OCI-LY1 (cell line): ENCODE measurements at regions not wholly inside any gene's neighbourhood (a gene's known extent, or its start where the extent isn't known, plus 50 kb on each side); places are given as distances from the start of the nearest gene placed in this dataset.

Experiments used
- H2AFZ ChIP-seq: fragments of 200-600 bp; sonication (generic), shearing (Covaris generic); 2 replicates; pipeline ENCODE4 v1.6.0; 2014; ENCODE audit warnings: antibody characterized with exemption, mild to moderate bottlenecking, low read length
- H3F3A ChIP-seq: fragments of 200-600 bp; sonication (generic), shearing (Covaris generic); 2 replicates; pipeline ENCODE4 v1.6.0; 2014; ENCODE audit warnings: mild to moderate bottlenecking, antibody characterized with exemption, low read length, moderate library complexity; ENCODE audit not compliant: insufficient read depth
- H3K27ac ChIP-seq: fragments of 200-600 bp; sonication (generic); 2 replicates; pipeline ENCODE4 v1.5.1; 2014; ENCODE audit warnings: low read length, mixed run types, mild to moderate bottlenecking, low read depth; ENCODE audit not compliant: poor library complexity, severe bottlenecking
- H3K27me3 ChIP-seq: fragments of 200-600 bp; sonication (generic); 2 replicates; pipeline ENCODE4 v1.6.0; 2014; ENCODE audit warnings: antibody characterized with exemption, mild to moderate bottlenecking, low read length, moderate library complexity; ENCODE audit not compliant: insufficient read depth
- H3K36me3 ChIP-seq: fragments of 200-600 bp; sonication (generic); 2 replicates; pipeline ENCODE4 v1.6.1; 2014; ENCODE audit warnings: mild to moderate bottlenecking, antibody characterized with exemption, low read length, moderate library complexity, mixed read lengths; ENCODE audit not compliant: insufficient read depth
- H3K4me1 ChIP-seq: fragments of 200-600 bp; sonication (generic); 2 replicates; pipeline ENCODE4 v1.5.1; 2014; ENCODE audit warnings: mild to moderate bottlenecking, low read length, moderate library complexity; ENCODE audit not compliant: insufficient read depth, severe bottlenecking
- H3K4me2 ChIP-seq: fragments of 200-600 bp; sonication (generic), shearing (Covaris generic); 2 replicates; pipeline ENCODE4 v1.6.1; 2014; ENCODE audit warnings: low read length
- H3K4me3 ChIP-seq: fragments of 200-600 bp; sonication (generic); 2 replicates; pipeline ENCODE4 v1.5.1; 2014; ENCODE audit warnings: low read length, low read depth, mild to moderate bottlenecking, mixed read lengths; ENCODE audit not compliant: poor library complexity, severe bottlenecking
- H3K79me2 ChIP-seq: fragments of 200-600 bp; shearing (Covaris generic); 2 replicates; pipeline ENCODE4 v1.6.1; 2016; ENCODE audit warnings: mixed run types, low read length, mixed read lengths; ENCODE audit not compliant: insufficient read depth
- H3K9ac ChIP-seq: fragments of 200-600 bp; sonication (generic), shearing (Covaris generic); 2 replicates; pipeline ENCODE4 v1.6.1; 2014; ENCODE audit warnings: mild to moderate bottlenecking, low read length, mixed read lengths
- H3K9me2 ChIP-seq: fragments of 200-600 bp; sonication (generic), shearing (Covaris generic); 2 replicates; pipeline ENCODE4 v1.6.1; 2014; ENCODE audit warnings: low read depth, mild to moderate bottlenecking, low read length, mixed read lengths
- H3K9me3 ChIP-seq: fragments of 200-600 bp; shearing (Covaris generic); 2 replicates; pipeline ENCODE4 v1.6.1; 2014; ENCODE audit warnings: low read length, mixed read lengths
- H4K20me1 ChIP-seq: fragments of 200-600 bp; sonication (generic), shearing (Covaris generic); 2 replicates; pipeline ENCODE4 v1.6.0; 2016; ENCODE audit warnings: mild to moderate bottlenecking, low read length; ENCODE audit not compliant: insufficient read depth
- EZH2 ChIP-seq: fragments of 200-600 bp; sonication (generic), shearing (Covaris generic); IDR thresholded peaks from 2 replicates; pipeline ENCODE4 v1.8.0; 2017; ENCODE audit warnings: borderline replicate concordance, mixed run types, mild to moderate bottlenecking, antibody characterized with exemption, low read length, moderate library complexity, mixed read lengths
- TF ChIP-seq, protein P1 (sequence below): fragments of 200-600 bp; sonication (generic), shearing (Covaris generic); IDR thresholded peaks from 2 replicates; pipeline ENCODE4 v1.5.1; 2017; ENCODE audit warnings: mild to moderate bottlenecking, antibody characterized with exemption, low read length, moderate library complexity, mixed read lengths

DNA sequence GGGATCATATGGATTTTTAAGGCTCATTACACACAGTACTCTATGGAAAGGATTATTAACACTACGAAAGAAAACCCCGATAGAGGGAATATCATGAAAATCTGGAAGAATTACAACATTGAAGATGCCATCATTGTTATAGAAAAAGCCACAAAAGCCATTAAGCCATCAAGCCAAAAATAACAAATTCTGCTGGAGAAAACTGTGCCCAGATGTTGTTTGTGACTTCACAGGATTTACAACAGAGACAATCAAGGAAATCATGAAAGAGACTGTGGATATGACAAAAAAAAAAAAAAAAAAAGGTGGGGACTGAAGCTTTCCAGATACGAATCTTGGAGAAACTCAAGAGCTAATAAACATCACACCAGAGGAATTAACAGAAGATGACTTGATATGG is 433.8 kb upstream of the CDH6 start:
- Histone ChIP-seq H3K27me3 (no peaks in the 10 kb centered on the region), H3K27ac (no peak overlapping the region), H2AFZ (no peak overlapping the region), H3K4me1 (no peaks in the 10 kb centered on the region), H3K9me2 (no peaks in the 10 kb centered on the region), H3K9ac (no peak overlapping the region), H3K4me2 (no peak overlapping the region), H3K9me3 (no peaks in the 10 kb centered on the region), H3F3A (no peaks in the 10 kb centered on the region), H4K20me1 (no peaks in the 10 kb centered on the region), H3K79me2 (no peaks in the 10 kb centered on the region), H3K4me3 (no peak overlapping the region), H3K36me3 (no peaks in the 10 kb centered on the region)
- TF ChIP-seq EZH2: no peak
- TF ChIP-seq, protein P1, sequence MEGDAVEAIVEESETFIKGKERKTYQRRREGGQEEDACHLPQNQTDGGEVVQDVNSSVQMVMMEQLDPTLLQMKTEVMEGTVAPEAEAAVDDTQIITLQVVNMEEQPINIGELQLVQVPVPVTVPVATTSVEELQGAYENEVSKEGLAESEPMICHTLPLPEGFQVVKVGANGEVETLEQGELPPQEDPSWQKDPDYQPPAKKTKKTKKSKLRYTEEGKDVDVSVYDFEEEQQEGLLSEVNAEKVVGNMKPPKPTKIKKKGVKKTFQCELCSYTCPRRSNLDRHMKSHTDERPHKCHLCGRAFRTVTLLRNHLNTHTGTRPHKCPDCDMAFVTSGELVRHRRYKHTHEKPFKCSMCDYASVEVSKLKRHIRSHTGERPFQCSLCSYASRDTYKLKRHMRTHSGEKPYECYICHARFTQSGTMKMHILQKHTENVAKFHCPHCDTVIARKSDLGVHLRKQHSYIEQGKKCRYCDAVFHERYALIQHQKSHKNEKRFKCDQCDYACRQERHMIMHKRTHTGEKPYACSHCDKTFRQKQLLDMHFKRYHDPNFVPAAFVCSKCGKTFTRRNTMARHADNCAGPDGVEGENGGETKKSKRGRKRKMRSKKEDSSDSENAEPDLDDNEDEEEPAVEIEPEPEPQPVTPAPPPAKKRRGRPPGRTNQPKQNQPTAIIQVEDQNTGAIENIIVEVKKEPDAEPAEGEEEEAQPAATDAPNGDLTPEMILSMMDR: no peak

DNA sequence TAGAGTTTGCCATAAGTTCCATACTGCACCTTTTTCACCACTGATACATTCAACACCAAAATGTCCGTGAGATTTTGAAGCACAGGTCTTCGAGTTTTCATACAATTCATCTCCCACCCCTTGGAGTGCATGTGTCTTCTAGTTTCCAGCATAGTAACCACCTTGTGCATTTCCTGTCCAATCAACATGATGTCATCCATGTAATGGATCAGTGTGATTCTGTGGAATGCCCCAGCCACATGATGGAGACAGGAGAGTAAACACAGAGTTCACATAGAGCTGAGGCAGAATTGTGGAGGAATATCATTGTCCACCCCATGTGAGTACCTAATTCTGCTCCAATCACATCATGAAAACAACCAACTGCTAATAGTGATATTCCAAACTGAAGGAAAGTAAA is 441.5 kb upstream of the CDH6 start:
- Histone ChIP-seq H3K27ac (no peak overlapping the region), H3K79me2 (no peaks in the 10 kb centered on the region), H3F3A (no peaks in the 10 kb centered on the region), H3K9me2 (no peaks in the 10 kb centered on the region), H3K27me3 (no peaks in the 10 kb centered on the region), H3K4me3 (no peak overlapping the region), H3K4me2 (no peak overlapping the region), H3K36me3 (no peaks in the 10 kb centered on the region), H3K4me1 (no peaks in the 10 kb centered on the region), H3K9me3 (no peaks in the 10 kb centered on the region), H2AFZ (no peak overlapping the region), H4K20me1 (no peaks in the 10 kb centered on the region), H3K9ac (no peak overlapping the region)
- no peak for TF ChIP-seq EZH2
- TF ChIP-seq, protein P1: no peak

DNA sequence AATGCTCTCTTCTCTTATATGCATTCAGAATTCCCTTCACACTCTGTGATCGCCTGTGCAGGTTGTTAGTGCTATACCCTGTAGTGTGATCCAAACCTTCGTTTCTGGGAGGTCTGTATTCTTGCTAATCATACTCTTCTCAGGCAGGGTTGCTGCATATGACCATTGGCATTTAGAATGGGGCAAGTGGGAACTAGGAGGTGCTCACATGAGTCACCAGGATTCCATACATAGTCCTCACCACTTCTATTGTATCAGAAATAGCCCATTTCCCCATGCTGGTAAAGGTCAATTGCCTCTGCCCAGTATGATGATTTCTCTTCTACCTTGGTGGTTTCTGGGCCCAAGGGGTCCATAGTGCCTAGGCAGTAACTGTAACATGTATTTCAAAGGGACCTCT is 443.5 kb upstream of the CDH6 start:
- H3K9me2 ChIP-seq: no peaks in the 10 kb centered on the region
- H3K4me1 ChIP-seq: no peaks in the 10 kb centered on the region
- no peak for TF ChIP-seq EZH2
- TF ChIP-seq, protein P1: no peak
- H4K20me1 ChIP-seq: no peaks in the 10 kb centered on the region
- no peaks in the 10 kb centered on the region for H3K79me2 ChIP-seq
- H3K9ac ChIP-seq: no peak overlapping the region
- H3K9me3 ChIP-seq: no peaks in the 10 kb centered on the region
- H3K36me3 ChIP-seq: no peaks in the 10 kb centered on the region
- no peak overlapping the region for H2AFZ ChIP-seq
- H3K27ac ChIP-seq: no peak overlapping the region
- H3K4me3 ChIP-seq: no peak overlapping the region
- H3F3A ChIP-seq: no peaks in the 10 kb centered on the region
- H3K27me3 ChIP-seq: no peaks in the 10 kb centered on the region
- H3K4me2 ChIP-seq: no peak overlapping the region
